Neuronal stem cell (in vitro differentiated cells): ENCODE measurements at regions not wholly inside any gene's neighbourhood (a gene's known extent, or its start where the extent isn't known, plus 50 kb on each side); places are given as distances from the start of the nearest gene placed in this dataset.

Source experiments
- DNase-seq: peaks from one replicate; pipeline ENCODE4 v3.0.0-alpha.2; 2013; ENCODE audit warnings: low spot score
- H2AFZ ChIP-seq: one replicate; pipeline ENCODE4 v1.6.1; 2013; ENCODE audit warnings: mild to moderate bottlenecking, low read length, inconsistent platforms
- H2AK5ac ChIP-seq: 2 replicates; pipeline ENCODE4 v1.6.1; 2013; ENCODE audit warnings: low read depth, mild to moderate bottlenecking, inconsistent platforms, low read length, moderate library complexity, mixed read lengths
- H2BK120ac ChIP-seq: 2 replicates; pipeline ENCODE4 v1.6.1; 2013; ENCODE audit warnings: low read depth, mild to moderate bottlenecking, inconsistent platforms, low read length, moderate library complexity, mixed read lengths
- H2BK12ac ChIP-seq: one replicate; pipeline ENCODE4 v1.6.1; 2013; ENCODE audit warnings: low read length, inconsistent platforms
- H2BK15ac ChIP-seq: 2 replicates; pipeline ENCODE4 v1.6.1; 2013; ENCODE audit warnings: mild to moderate bottlenecking, low read length, inconsistent platforms, mixed read lengths
- H2BK5ac ChIP-seq: one replicate; pipeline ENCODE4 v1.6.1; 2013; ENCODE audit warnings: inconsistent platforms, mild to moderate bottlenecking, low read length, moderate library complexity
- H3K14ac ChIP-seq: one replicate; pipeline ENCODE4 v1.6.1; 2013; ENCODE audit warnings: low read length, inconsistent platforms
- H3K18ac ChIP-seq: 2 replicates; pipeline ENCODE4 v1.6.1; 2013; ENCODE audit warnings: low read length, inconsistent platforms
- H3K23ac ChIP-seq: 2 replicates; pipeline ENCODE4 v1.6.1; 2013; ENCODE audit warnings: low read depth, mild to moderate bottlenecking, mixed read lengths, low read length, inconsistent platforms; ENCODE audit not compliant: poor library complexity
- H3K27ac ChIP-seq: replicated peaks from 3 replicates; pipeline ENCODE4 v1.5.1; 2013; ENCODE audit warnings: low read length, inconsistent platforms
- H3K27me3 ChIP-seq, 3 experiments: 2 replicates each; pipeline ENCODE4 v1.6.1; 2013; ENCODE audit warnings: low read length in 3 of 3, mild to moderate bottlenecking in 2 of 3, inconsistent platforms in 1 of 3, low read depth in 1 of 3, mixed read lengths in 1 of 3, moderate library complexity in 1 of 3; ENCODE audit not compliant: control insufficient read depth in 3 of 3, insufficient read depth in 3 of 3
- H3K36me3 ChIP-seq, 2 donors: replicated peaks in 1 of 2; 2 replicates each; pipeline ENCODE4 v1.6.1; 2013; ENCODE audit warnings: low read length in 2 of 2; ENCODE audit not compliant: control insufficient read depth in 2 of 2, insufficient read depth in 2 of 2
- H3K4ac ChIP-seq: 2 replicates; pipeline ENCODE4 v1.6.1; 2013; ENCODE audit warnings: inconsistent platforms, mild to moderate bottlenecking, low read length, moderate library complexity
- H3K4me1 ChIP-seq, 2 donors: 1 replicate in 1 of 2; 2 replicates in 1 of 2; pipeline ENCODE4 v1.6.1; 2013; ENCODE audit warnings: low read length in 2 of 2, low read depth in 1 of 2; ENCODE audit not compliant: control insufficient read depth in 2 of 2, insufficient read depth in 1 of 2
- H3K4me2 ChIP-seq: one replicate; pipeline ENCODE4 v1.6.1; 2013; ENCODE audit warnings: mild to moderate bottlenecking, low read length, inconsistent platforms; ENCODE audit not compliant: insufficient read depth, poor library complexity, severe bottlenecking
- H3K4me3 ChIP-seq, 2 donors: 2 replicates each; pipeline ENCODE4 v1.5.1; 2013; ENCODE audit warnings: low read length in 2 of 2, mild to moderate bottlenecking in 2 of 2, inconsistent platforms in 1 of 2, moderate library complexity in 1 of 2
- H3K79me1 ChIP-seq: one replicate; pipeline ENCODE4 v1.6.1; 2013; ENCODE audit warnings: low read depth, mild to moderate bottlenecking, inconsistent platforms, low read length, moderate library complexity
- H3K9ac ChIP-seq: one replicate; pipeline ENCODE4 v1.6.1; 2013; ENCODE audit warnings: mild to moderate bottlenecking, low read depth, low read length, inconsistent platforms; ENCODE audit not compliant: poor library complexity
- H3K9me3 ChIP-seq, 2 donors: replicated peaks in 1 of 2; 2 replicates each; pipeline versions ENCODE3 to v1.6.1; 2013; ENCODE audit warnings: low read length in 2 of 2, mild to moderate bottlenecking in 2 of 2, inconsistent platforms in 1 of 2, low read depth in 1 of 2, mixed read lengths in 1 of 2, moderate library complexity in 1 of 2; ENCODE audit not compliant: control insufficient read depth in 2 of 2, insufficient read depth in 1 of 2
- H4K8ac ChIP-seq: one replicate; pipeline ENCODE4 v1.6.1; 2013; ENCODE audit warnings: low read depth, mild to moderate bottlenecking, inconsistent platforms, low read length, moderate library complexity
- H4K91ac ChIP-seq: one replicate; pipeline ENCODE4 v1.6.1; 2013; ENCODE audit warnings: low read length, low read depth, mild to moderate bottlenecking, inconsistent platforms; ENCODE audit not compliant: poor library complexity
- WGBS, 2 donors: extraction: QIAGEN DNeasy Blood & Tissue Kit; methylation state at CpG; one replicate each; pipeline ENCODE4 v1.1.7; 2013; ENCODE audit warnings: missing lambda C conversion rate in 2 of 2, mixed read lengths in 1 of 2; ENCODE audit not compliant: insufficient read length in 2 of 2, insufficient replicate concordance in 1 of 2; ENCODE audit errors: extremely low coverage in 2 of 2; 5-methylcytosine and 5-hydroxymethylcytosine counted together

DNA sequence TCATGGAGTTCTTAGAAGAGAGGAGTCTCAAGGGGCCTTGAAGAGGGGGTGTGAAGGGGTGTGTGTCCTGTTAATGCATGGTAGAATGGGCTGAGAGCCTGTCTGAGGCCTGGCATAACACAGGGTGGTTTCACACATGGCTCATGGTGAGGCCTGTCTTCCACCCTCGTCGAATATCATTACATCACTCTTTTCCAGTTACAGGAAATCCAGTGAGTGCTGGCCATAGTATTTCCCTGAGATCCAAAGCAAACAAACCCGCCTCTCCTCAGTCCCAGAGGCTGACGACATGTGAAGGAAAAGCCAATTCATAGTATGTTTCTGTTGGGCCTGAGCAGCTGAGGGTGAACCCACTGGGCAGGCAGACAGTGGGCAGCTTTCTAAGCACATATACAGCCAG is 159.4 kb upstream of the NR3C1 start:
- DNase-seq: no peak
- H3K27ac ChIP-seq: no peak overlapping the region

DNA sequence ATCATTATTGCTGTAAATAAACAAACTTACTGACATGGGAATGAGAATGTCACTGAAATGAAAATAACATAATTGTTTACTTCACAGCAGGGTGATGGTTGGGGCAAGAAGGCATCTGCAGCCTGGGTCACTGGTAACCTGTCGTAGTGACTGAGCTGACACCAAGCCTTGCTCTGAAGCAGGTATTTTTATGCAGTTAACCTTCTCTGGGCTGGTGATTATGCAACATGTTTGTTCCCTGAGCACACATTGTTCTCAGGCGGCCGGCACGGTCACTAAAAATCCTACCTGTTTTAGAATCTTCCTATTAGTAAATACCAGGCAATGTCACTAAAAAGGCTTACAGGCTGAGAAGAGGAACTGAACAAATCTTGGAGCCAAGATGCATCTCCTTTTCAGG is 157.7 kb upstream of the NR3C1 start:
- Histone ChIP-seq H3K27ac (no peak overlapping the region), H3K27me3 (no peaks in the 10 kb centered on the region), H3K36me3 (no peaks in the 10 kb centered on the region), H3K23ac (no peak overlapping the region), H3K4me2 (no peak overlapping the region), H2BK120ac (no peak overlapping the region), H2AK5ac (no peak overlapping the region), H3K14ac (no peak overlapping the region), H2BK5ac (no peak overlapping the region), H4K8ac (no peak overlapping the region), H2BK12ac (no peak overlapping the region), H2AFZ (no peak overlapping the region), H3K4ac (no peak overlapping the region), H3K4me3 (no peak overlapping the region), H2BK15ac (no peak overlapping the region), H3K9ac (no peak overlapping the region), H3K9me3 (no peaks in the 10 kb centered on the region), H3K4me1 (peaks cover 0 to 1% of the 10 kb centered on the region in 2 donors), H4K91ac (no peak overlapping the region), H3K18ac (no peak overlapping the region), H3K79me1 (no peaks in the 10 kb centered on the region)
- DNase-seq: no peak
- no CpG with 5 or more reads among the region's 4 CpGs for WGBS, 2 donors

More for the DNA sequence above, 159.4 kb upstream of the NR3C1 start:
- Histone ChIP-seq H3K18ac (no peak overlapping the region), H3K4me3 (no peak overlapping the region), H3K4ac (no peak overlapping the region), H3K14ac (no peak overlapping the region), H3K36me3 (no peaks in the 10 kb centered on the region), H3K4me1 (peaks cover 0 to 1% of the 10 kb centered on the region in 2 donors), H2AK5ac (no peak overlapping the region), H3K4me2 (no peak overlapping the region), H3K79me1 (no peaks in the 10 kb centered on the region), H2AFZ (no peak overlapping the region), H3K9ac (no peak overlapping the region), H4K8ac (no peak overlapping the region), H3K23ac (no peak overlapping the region), H2BK120ac (no peak overlapping the region), H2BK12ac (no peak overlapping the region), H2BK5ac (no peak overlapping the region), H2BK15ac (no peak overlapping the region), H4K91ac (no peak overlapping the region), H3K27me3 (no peaks in the 10 kb centered on the region), H3K9me3 (no peaks in the 10 kb centered on the region)
- no CpG with 5 or more reads among the region's 4 CpGs for WGBS, 2 donors

DNA sequence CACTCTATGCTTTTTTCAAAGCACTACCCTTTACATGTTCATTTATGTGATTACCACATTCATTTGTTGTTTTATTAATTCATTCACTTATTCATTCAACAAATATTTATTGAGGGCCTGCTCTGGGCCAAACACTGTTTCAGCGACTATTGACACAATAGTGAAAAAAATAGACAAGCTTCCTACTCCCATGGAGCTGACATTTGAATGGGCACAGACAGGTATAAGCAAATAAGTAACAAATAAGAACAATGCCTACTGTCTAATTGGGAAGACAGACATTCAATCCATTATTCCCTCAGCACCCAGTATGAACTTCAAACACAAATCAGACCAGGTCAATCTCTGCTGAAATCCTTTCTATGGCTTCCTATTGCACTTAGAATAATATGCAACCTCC is 156.9 kb upstream of the NR3C1 start:
- Histone ChIP-seq H3K36me3 (no peaks in the 10 kb centered on the region), H2BK12ac (no peak overlapping the region), H3K27me3 (no peaks in the 10 kb centered on the region), H3K23ac (no peak overlapping the region), H3K9me3 (no peaks in the 10 kb centered on the region), H4K8ac (no peak overlapping the region), H3K79me1 (no peaks in the 10 kb centered on the region), H2BK5ac (no peak overlapping the region), H3K9ac (no peak overlapping the region), H3K4me1 (peaks cover 0 to 1% of the 10 kb centered on the region in 2 donors), H3K4me2 (no peak overlapping the region), H2AK5ac (no peak overlapping the region), H3K27ac (no peak overlapping the region), H3K4me3 (no peak overlapping the region), H2BK15ac (no peak overlapping the region), H3K14ac (no peak overlapping the region), H2AFZ (no peak overlapping the region), H3K4ac (no peak overlapping the region), H2BK120ac (no peak overlapping the region), H4K91ac (no peak overlapping the region), H3K18ac (no peak overlapping the region)
- WGBS, 2 donors: no CpG with 5 or more reads among the region's 1 CpG
- no peak for DNase-seq

DNA sequence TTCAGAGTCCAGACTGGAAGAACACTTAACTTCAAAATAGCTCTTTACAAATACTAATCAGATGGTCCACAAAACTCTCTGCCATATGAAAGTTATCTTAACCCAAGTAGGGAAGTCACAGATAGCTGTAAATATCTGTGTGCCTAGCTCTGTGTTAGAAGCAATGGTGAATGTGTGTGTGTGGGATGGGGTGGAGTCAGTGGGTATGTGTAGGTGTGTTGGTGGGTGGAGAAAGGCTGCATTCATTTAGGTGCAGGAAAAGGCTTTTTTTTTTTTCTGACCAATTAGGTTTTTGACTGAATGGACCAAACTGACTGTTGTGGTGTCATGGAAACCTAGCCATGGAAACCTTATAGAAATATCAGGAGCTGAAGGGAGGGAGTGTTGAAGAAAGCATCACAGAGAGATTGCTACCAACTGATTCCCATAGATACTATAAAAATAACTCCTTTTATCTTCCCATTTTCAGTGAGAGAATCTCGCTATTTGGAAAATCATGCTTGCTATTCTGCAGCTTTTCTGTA is 156.2 kb upstream of the NR3C1 start:
- no peak overlapping the region for H3K27ac ChIP-seq
- H3K27me3 ChIP-seq: no peaks in the 10 kb centered on the region
- no peak overlapping the region for H2AK5ac ChIP-seq
- no peak overlapping the region for H3K18ac ChIP-seq
- no peak overlapping the region for H4K8ac ChIP-seq
- no peak overlapping the region for H3K4me3 ChIP-seq
- H3K9me3 ChIP-seq: no peaks in the 10 kb centered on the region
- H3K79me1 ChIP-seq: no peaks in the 10 kb centered on the region
- no CpG with 5 or more reads among the region's 1 CpG for WGBS, 2 donors
- H2AFZ ChIP-seq: no peak overlapping the region
- no peaks in the 10 kb centered on the region for H3K36me3 ChIP-seq
- no peak overlapping the region for H2BK5ac ChIP-seq
- no peak for DNase-seq
- no peak overlapping the region for H3K4me2 ChIP-seq
- H3K4ac ChIP-seq: no peak overlapping the region
- no peak overlapping the region for H2BK12ac ChIP-seq
- H3K9ac ChIP-seq: no peak overlapping the region
- peaks cover 0 to 1% of the 10 kb centered on the region in 2 donors for H3K4me1 ChIP-seq
- no peak overlapping the region for H4K91ac ChIP-seq
- no peak overlapping the region for H3K14ac ChIP-seq
- H3K23ac ChIP-seq: no peak overlapping the region
- no peak overlapping the region for H2BK15ac ChIP-seq
- H2BK120ac ChIP-seq: no peak overlapping the region
